Tongue (tissue), 1 donor: ENCODE measurements at regions not wholly inside any gene's neighbourhood (a gene's known extent, or its start where the extent isn't known, plus 50 kb on each side); places are given as distances from the start of the nearest gene placed in this dataset.

Experiments used
- DNase-seq: peaks from one replicate; pipeline ENCODE4 v3.0.0-alpha.2; 2015

DNA sequence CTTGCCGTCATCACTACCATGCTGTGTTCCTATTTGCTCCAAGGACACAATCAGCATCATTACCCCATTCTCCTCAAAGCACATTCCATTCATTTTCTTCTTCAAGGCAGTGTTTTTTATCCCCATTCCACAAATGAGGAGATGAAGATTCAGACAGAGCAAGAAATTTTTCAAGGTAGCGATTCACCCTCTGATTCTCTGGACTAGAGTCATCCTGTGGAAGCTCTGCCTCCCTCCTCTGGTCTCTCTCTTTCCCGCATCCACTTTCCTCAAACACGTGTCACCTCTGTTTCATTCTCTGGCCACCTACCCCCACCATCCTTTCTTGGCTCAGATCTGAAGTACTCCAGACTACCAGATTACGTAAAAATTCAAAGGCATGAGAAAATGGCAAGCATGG lies 297.9 kb downstream of the SOX11 start:
- no peak for DNase-seq

DNA sequence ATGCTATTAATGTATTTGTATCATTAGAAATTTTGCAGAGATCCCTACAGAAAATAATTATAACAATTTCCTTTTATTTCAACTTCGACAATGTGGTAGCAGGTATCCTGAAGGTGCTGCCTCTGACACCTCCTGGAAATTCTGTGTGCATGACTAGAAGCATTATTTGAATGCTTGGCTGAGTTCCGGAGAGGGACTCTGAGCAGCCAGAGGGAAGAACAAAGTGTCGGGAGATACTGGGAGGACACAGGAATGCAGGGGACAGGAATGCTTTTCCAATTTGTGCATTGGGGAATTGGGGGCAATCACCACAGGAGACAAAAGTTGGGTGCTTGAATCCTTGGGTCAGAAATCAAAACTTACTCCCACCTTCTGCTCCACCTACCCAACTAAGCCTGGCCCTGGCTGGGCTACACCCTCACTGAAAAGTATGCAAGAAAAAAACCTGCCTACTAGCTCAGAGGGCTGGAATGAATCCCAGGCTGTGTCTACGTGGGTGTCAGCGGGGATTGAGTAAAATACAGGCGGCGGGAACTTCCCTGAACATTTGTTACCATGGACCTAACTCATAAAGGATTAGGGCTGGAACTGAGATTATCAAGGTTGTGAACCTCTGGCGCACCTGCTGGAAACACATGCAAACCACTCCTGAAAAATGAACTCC lies 299.3 kb downstream of the SOX11 start:
- DNase-seq, result no peak

DNA sequence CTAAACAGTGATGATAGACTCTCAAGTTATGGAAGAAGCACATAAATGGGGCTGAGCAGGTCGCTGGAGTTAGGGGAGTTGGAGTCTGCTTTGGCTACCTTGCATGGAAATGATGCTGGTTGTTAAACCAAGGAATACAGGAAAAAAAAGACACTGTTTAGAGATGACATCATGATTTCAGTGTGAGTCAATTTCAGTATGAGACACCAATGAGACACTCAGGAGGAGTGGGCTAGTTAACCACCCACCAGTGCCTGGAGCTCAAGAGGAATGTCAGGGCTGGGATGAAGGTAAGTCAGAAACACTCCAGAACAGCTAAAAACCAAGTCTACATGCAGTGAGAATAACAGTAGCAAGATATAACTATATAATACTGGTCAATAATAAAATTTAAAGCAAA lies 303.6 kb downstream of the SOX11 start:
- DNase-seq, result no peak

DNA sequence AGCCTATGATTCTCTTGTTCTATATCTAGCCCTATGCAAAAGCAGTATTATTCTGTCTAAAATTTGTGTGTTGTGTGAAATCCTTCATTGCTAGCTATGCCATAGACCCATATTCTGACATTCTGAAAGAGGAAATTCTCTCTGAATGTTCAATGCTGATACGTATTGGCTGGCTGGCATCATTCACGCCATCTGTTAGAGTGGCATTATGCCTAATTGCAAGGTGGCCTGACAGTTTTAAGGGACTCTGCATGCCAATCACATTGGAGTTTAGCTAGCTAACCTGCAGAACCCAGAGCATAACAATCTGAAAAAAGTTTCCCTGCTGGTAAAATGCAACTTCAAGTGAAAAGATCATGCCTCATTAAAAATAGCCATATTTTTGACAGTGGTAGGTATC lies 316.0 kb downstream of the SOX11 start:
- DNase-seq, result no peak

DNA sequence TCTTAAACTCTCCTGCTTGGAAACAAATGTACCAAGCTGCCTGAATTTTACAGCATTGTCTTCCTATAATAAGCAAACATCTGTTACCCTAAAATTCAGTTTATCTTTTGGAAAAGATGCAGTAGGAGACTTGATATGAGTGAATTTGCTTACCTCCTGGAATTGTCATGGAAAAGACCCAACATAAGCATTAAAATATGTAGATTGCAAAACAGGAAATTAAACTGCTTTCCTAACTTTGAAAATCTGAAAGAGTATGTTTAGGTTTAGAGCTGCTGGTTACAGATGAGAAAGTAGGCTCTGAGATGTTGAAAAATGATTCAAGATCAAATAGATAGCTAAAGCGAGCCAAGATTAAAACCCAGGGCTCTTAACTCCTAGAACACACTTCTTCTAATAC lies 316.5 kb downstream of the SOX11 start:
- DNase-seq, result no peak

GRCh38 chr2:6010163-6010562 lies 318.0 kb downstream of the SOX11 start:
- DNase-seq, result no peak

DNA sequence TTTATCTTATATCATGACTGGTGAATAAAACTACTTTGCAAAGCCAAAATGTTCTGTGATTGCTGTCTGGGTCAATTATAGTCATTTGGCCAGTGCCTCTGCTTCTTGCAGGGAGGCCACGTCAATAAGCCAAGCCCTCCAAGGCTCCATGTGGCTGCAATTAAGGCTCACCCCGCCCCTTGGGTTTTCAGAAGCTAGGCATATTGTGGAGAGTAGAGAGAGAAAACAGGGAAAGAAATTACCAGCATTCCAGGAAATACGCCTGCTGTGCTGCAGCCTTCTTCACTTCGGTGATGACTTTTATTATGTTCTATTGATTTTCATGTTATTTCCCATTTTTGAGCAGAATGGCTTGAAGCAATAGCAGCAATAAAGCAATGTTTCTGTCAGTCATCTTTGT lies 319.7 kb downstream of the SOX11 start:
- DNase-seq, result peak; percentile 35

DNA sequence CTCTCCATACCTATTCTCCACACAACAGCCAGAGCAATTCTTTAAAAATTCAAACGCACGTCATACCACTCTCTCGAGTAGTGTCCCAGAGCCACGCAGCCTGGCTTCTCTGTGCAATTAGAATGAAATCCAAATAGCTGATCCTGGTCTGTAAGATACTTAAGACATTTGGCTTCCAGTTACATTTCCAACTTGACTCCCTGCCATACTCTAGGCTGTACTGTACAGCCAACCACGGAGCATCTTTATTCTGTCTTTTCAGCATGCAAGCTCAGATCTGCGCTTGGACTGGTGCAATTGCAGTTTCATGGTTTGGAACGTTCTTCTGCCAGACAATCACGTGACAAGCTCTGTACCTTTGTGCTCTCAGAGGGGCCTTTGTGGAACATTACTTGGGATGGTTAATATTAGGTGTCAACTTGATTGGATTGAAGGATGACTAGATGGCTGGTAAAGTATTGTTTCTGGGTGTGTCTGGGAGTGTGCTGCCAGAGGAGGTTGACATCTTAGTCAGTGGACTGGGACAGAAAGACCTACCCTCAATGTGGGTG lies 325.6 kb downstream of the SOX11 start:
- DNase-seq, result peak; percentile 9

GRCh38 chr2:6024229-6024628 lies 332.0 kb downstream of the SOX11 start:
- DNase-seq, result no peak

DNA sequence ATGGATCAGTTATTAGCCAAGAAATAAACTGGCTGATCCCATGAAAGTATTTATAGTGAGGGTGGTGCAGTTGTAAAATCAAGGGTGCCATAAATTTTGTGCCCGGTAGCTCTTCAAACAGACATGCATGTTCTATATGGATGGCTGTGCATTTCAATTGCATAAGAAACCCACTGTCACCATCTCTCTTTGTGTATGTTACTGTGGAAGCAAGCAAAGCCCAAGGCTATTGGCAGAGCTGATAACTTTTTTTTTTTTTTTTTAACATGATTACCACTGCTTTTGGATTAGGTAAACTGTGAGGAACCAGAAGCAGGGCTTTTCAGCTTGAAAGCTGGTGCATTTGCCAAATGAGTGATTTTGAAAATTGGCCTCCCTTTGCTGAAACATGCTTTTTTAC lies 332.6 kb downstream of the SOX11 start:
- no peak for DNase-seq

- DNase-seq, result no peak
Measured at GRCh38 chr2:6025391-6025790, 333.2 kb downstream of the SOX11 start.

DNA sequence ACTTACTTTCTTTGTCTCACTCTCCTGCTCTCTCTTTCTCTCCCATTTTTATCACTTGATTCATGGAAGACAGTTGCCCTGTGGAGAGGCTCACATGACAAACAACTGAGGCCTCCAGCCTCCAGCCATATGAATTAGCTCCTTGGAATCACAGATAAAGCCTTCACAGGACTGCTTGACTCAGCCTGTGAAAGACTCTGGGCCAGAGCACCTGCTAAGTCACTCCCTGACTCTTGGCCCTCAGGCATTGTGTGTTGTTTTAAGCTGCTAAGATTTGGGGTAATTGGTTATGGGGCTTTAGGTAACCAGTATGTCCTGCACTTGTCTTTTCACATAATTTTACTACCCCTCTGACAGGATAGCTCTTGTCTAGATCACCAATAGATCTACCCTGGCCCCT lies 334.9 kb downstream of the SOX11 start:
- DNase-seq, result no peak

DNA sequence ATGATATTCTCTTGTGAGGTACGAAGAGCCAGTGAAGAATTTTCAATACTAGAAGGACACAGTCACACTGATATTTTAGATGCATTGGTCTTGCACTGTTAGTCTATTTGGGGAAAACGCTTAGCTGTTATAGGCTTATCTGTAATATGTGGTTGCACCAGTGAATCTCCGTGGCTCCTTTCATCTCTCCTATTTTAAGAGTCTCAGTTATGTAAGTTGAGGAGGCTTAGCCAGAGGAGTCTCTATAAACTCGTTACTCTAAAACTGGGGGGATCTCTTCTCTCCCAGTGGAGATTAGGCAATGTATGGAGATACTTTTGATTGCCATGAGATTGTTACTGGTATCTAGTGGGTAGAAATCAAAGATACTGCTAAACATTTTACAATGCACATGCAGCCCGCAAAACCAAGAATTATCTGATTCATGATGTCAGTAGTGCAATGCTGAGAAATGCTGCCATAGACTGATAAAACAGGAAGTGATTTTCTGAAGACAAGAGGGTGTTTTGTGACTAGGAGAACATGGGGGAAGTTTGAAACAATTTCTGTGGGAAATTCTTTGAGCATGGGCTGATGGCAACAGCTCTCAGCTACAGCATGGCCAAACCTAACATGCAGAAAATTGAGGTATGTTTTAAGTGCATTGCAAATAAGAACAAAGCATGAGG lies 339.1 kb downstream of the SOX11 start:
- no peak for DNase-seq

DNA sequence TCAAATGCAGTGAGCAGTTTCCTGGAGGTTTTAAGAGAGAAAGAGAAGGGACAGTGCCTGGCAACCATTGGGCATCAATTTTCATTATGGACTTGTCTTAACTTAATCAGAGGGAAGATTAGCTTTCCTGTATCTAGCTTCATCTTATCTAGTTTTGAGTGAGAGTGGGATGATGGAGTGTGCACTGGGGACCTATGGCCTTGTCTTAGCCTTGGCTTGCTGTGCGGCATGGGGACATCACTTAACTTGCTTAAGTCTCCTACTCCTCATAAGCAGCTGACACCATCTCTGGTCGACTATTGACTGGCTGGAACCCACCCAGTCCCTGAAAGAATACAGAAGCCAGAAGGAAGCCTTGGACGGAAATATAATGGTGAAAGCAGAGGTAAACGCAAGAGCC lies 344.0 kb downstream of the SOX11 start:
- no peak for DNase-seq

GRCh38 chr2:6043238-6043637 lies 351.1 kb downstream of the SOX11 start:
- DNase-seq, result no peak

DNA sequence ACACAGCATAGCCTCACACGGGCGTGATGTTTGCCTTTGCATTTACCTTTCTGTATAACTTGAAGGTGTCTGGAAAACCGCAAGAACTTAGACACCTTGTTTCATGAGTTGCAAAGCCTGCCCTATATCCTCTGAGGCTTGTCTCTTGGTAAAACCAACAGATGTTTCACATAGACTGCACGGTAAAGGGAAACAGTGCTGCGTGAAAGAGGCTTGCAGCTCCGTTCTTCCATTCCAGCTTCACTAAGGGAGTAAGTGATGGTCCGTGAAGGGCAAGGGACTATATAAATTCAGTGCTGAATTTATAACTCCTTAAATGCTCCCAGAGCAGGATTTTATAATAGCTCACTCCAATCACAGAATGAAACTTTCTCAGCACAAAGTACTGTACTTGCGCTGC lies 360.5 kb downstream of the SOX11 start:
- DNase-seq, result no peak

- DNase-seq, result no peak
Measured at GRCh38 chr2:6053743-6054142, 361.6 kb downstream of the SOX11 start.

DNA sequence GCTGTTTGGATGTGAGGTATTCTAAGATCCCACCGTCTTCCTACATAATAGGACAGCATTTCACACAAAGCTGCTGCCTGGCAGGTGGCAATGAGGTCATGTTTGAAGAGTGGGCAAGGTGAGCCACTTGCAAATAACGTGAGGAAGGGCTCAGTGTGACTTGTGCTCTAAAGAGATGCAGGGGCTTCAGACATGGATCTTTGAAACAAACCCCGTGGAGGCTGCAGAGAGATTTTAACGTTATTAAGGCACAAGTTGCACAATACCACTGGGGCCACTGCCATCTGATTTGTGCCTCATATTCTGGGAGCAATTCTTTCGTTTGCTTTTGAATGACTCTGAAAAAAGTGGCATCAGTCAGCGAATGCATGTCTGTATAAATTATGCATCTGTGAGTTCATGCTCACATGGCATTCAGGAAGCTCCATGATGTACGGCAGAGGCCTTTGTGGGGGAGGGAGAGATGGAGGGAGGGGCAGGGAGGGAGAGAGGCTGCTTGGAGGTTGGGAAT lies 362.0 kb downstream of the SOX11 start:
- DNase-seq, result no peak

GRCh38 chr2:6060992-6061663 lies 368.9 kb downstream of the SOX11 start:
- DNase-seq, result no peak

DNA sequence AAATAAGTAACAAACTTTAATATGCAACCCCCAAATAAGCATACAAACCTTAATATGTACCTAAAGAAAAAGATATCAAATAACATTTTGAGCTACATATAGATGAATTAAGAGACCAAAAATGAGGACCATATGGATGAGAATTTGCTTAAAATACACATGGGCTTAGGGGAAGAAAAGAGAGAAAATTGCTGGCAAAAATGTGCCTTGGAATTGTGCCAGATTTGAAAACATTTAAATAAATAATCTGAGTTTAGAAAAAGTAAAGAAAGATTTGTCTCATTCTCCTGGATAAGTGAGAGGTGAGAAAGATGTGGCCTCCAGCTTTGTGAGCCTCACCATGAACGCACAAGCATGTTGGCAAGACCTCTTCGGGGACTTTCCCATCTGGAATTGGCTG lies 372.6 kb downstream of the SOX11 start:
- no peak for DNase-seq

GRCh38 chr2:6065703-6066102 lies 373.5 kb downstream of the SOX11 start:
- DNase-seq, result no peak

- no peak for DNase-seq
Measured at GRCh38 chr2:6067089-6067488, 374.9 kb downstream of the SOX11 start.

GRCh38 chr2:6067806-6068205 lies 375.6 kb downstream of the SOX11 start:
- no peak for DNase-seq
